HCT116 (cell line): ENCODE measurements at regions not wholly inside any gene's neighbourhood (a gene's known extent, or its start where the extent isn't known, plus 50 kb on each side); places are given as distances from the start of the nearest gene placed in this dataset.

Experiments used
- ATAC-seq: fragments of 200-7000 bp; cut with Tn5 transposase; 2 replicates; pipeline ENCODE4 v1.9.1; 2020; ENCODE audit warnings: mild to moderate bottlenecking, moderate library complexity
- BruUV-seq: library from RNA; stranded (reverse); fragments of 400-500 nt; replicated peaks from 2 replicates; lab custom pipeline; 2021; lab: Mats Ljungman, UMichigan
- CTCF ChIA-PET: fragments of 300-600 bp; sonication (Branson Sonifier 250); formaldehyde crosslinking; loops from one replicate; lab custom pipeline; 2021; ENCODE audit warnings: antibody characterized with exemption; lab: Charles Lee
- POLR2A ChIA-PET: fragments of 300-600, 350-600 bp; sonication (Branson Sonifier 250); formaldehyde crosslinking; loops from one replicate; lab custom pipeline; 2021; ENCODE audit warnings: antibody characterized with exemption; lab: Charles Lee
- RAD21 ChIA-PET, 2 experiments: fragments of 300-600 bp; sonication (Branson Sonifier 250); formaldehyde crosslinking; loops; one replicate each; lab custom pipeline; 2023; ENCODE audit warnings: low total read pairs in 2 of 2; ENCODE audit not compliant: uncharacterized antibody in 2 of 2, unreplicated experiment in 2 of 2, low non-redundant PET in 1 of 2; lab: Charles Lee
- DNase-seq: peaks from one replicate; pipeline ENCODE4 v3.0.0-alpha.2; 2010; ENCODE audit warnings: low read depth, low spot score
- H2AFZ ChIP-seq: fragments of 200-600 bp; shearing (Covaris generic), sonication (generic); 2 replicates; pipeline ENCODE4 v1.6.1; 2017; ENCODE audit warnings: low read depth, mixed run types, mixed read lengths, antibody characterized with exemption, low read length; ENCODE audit not compliant: poor library complexity, severe bottlenecking
- H3K27ac ChIP-seq: 2 replicates; pipeline ENCODE4 v1.5.1; 2012; ENCODE audit warnings: low read depth, low read length
- H3K27me3 ChIP-seq: fragments of 200-600 bp; sonication (generic); 2 replicates; pipeline ENCODE4 v1.6.1; 2016; ENCODE audit warnings: mixed run types, low read length, mixed read lengths; ENCODE audit not compliant: insufficient read depth
- H3K36me3 ChIP-seq, 2 experiments: fragments of 200-500 bp in 1 of 2; fragments of 200-600 bp in 1 of 2; sonication (Bioruptor generic) in 1 of 2; sonication (generic) in 1 of 2; 2 replicates each; pipeline versions ENCODE4 v1.5.1 to v1.6.1; 2014 to 2016; ENCODE audit warnings: low read length in 2 of 2, inconsistent platforms in 1 of 2, mixed read lengths in 1 of 2, mixed run types in 1 of 2; ENCODE audit not compliant: insufficient read depth in 2 of 2, control insufficient read depth in 1 of 2
- H3K4me1 ChIP-seq, 2 experiments: fragments of 200-600 bp in 1 of 2; sonication (generic) in 1 of 2; 2 replicates each; pipeline versions ENCODE4 v1.5.1 to v1.6.1; 2012 to 2017; ENCODE audit warnings: low read length in 2 of 2, inconsistent platforms in 1 of 2, mild to moderate bottlenecking in 1 of 2, mixed read lengths in 1 of 2, mixed run types in 1 of 2, moderate library complexity in 1 of 2; ENCODE audit not compliant: insufficient read depth in 2 of 2, control insufficient read depth in 1 of 2
- H3K4me2 ChIP-seq: fragments of 200-600 bp; sonication (generic); 2 replicates; pipeline ENCODE4 v1.6.1; 2017; ENCODE audit warnings: mixed run types, low read length, mixed read lengths
- H3K4me3 ChIP-seq, 2 experiments: fragments of 200-600 bp in 1 of 2; sonication (generic) in 1 of 2; replicated peaks in 1 of 2; 2 replicates each; pipeline ENCODE4 v1.5.1; 2011 to 2016; ENCODE audit warnings: low read length in 2 of 2, control low read depth in 1 of 2, low read depth in 1 of 2, mild to moderate bottlenecking in 1 of 2, mixed read lengths in 1 of 2, mixed run types in 1 of 2
- H3K79me2 ChIP-seq: fragments of 200-600 bp; sonication (generic); 2 replicates; pipeline ENCODE4 v1.6.1; 2017; ENCODE audit warnings: mild to moderate bottlenecking, mixed run types, low read length, moderate library complexity, mixed read lengths; ENCODE audit not compliant: insufficient read depth
- H3K9ac ChIP-seq: fragments of 200-600 bp; sonication (generic); 2 replicates; pipeline ENCODE4 v1.6.1; 2016; ENCODE audit warnings: low read length, mixed read lengths
- H3K9me2 ChIP-seq: fragments of 200-600 bp; sonication (generic), shearing (Covaris generic); 2 replicates; pipeline ENCODE4 v1.6.1; 2017; ENCODE audit warnings: mixed run types, mild to moderate bottlenecking, moderate library complexity; ENCODE audit not compliant: insufficient read depth
- H3K9me3 ChIP-seq, 2 experiments: fragments of 200-500 bp in 1 of 2; fragments of 200-600 bp in 1 of 2; sonication (Bioruptor generic) in 1 of 2; sonication (generic) in 1 of 2; 2 replicates each; pipeline ENCODE4 v1.6.1; 2014 to 2017; ENCODE audit warnings: low read length in 2 of 2, mixed read lengths in 2 of 2, inconsistent platforms in 1 of 2, low read depth in 1 of 2, mild to moderate bottlenecking in 1 of 2, mixed run types in 1 of 2, moderate library complexity in 1 of 2; ENCODE audit not compliant: control insufficient read depth in 1 of 2, insufficient read depth in 1 of 2
- H4K20me1 ChIP-seq: fragments of 200-600 bp; sonication (generic), shearing (Covaris generic); 2 replicates; pipeline ENCODE4 v1.6.1; 2017; ENCODE audit warnings: mixed run types, mild to moderate bottlenecking, moderate library complexity; ENCODE audit not compliant: insufficient read depth
- ATF3 ChIP-seq: IDR thresholded peaks from 2 replicates; pipeline ENCODE4 v1.6.1; 2012
- CEBPB ChIP-seq: IDR thresholded peaks from 2 replicates; pipeline ENCODE4 v1.6.1; 2012; ENCODE audit warnings: low read depth
- JUND ChIP-seq: IDR thresholded peaks from 2 replicates; pipeline ENCODE4 v1.6.1; 2012
- MAX ChIP-seq: IDR thresholded peaks from 2 replicates; pipeline ENCODE4 v1.6.1; 2012
- RAD21 ChIP-seq: IDR thresholded peaks from 2 replicates; pipeline ENCODE4 v1.6.1; 2012; ENCODE audit warnings: low read depth, mild to moderate bottlenecking
- TCF7L2 ChIP-seq: IDR thresholded peaks from 2 replicates; pipeline ENCODE4 v1.7.0; 2011; ENCODE audit warnings: borderline replicate concordance, inconsistent platforms; ENCODE audit not compliant: insufficient read depth, insufficient read length; ENCODE audit errors: extremely low read depth
- ZNF274 ChIP-seq: fragments of 200-500 bp; sonication (Bioruptor generic); IDR thresholded peaks from 2 replicates; pipeline ENCODE4 v1.6.1; 2014; ENCODE audit warnings: mild to moderate bottlenecking, low read depth, low read length, inconsistent platforms
- intact Hi-C: fragments of 100-400 bp; cut with micrococcal nuclease; formaldehyde crosslinking; loops from 2 replicates; pipeline ENCODE4 v1.10.0; 2022

- Histone ChIP-seq H3K79me2 (no peaks in the 10 kb centered on the region), H3K9ac (no peak overlapping the region), H3K27me3 (no peaks in the 10 kb centered on the region), H4K20me1 (no peaks in the 10 kb centered on the region), H3K4me2 (no peak overlapping the region), H3K4me3 (no peak overlapping the region), H3K36me3 (no peaks in the 10 kb centered on the region), H3K9me3 (no peaks in the 10 kb centered on the region), H3K9me2 (no peaks in the 10 kb centered on the region), H3K27ac (no peak overlapping the region), H3K4me1 (peaks cover 0 to 4% of the 10 kb centered on the region in 2 experiments; a peak in 1 of 4 replicates), H2AFZ (no peak overlapping the region)
- ChIA-PET POLR2A (no interaction called here), RAD21 (no interaction called here), CTCF (no interaction called here)
- no peak for DNase-seq
- no peak for ATAC-seq
- intact Hi-C loops = no loop called here
- TF ChIP-seq JUND (no peak), ATF3 (no peak), TCF7L2 (no peak), MAX (no peak), RAD21 (no peak), ZNF274 (no peak), CEBPB (no peak)
- BruUV-seq = no TSS peak
Measured at GRCh38 chr20:48278961-48279481, 493.7 kb upstream of the SULF2 start.

- no peak for DNase-seq
- Histone ChIP-seq H3K79me2 (no peaks in the 10 kb centered on the region), H3K4me1 (no peaks in the 10 kb centered on the region), H3K4me2 (no peak overlapping the region), H3K9ac (no peak overlapping the region), H3K27ac (no peak overlapping the region), H3K4me3 (no peak overlapping the region), H3K9me2 (no peaks in the 10 kb centered on the region), H3K36me3 (no peaks in the 10 kb centered on the region), H3K27me3 (no peaks in the 10 kb centered on the region; the same call in 1 of the 2 replicates), H4K20me1 (no peaks in the 10 kb centered on the region), H3K9me3 (no peaks in the 10 kb centered on the region), H2AFZ (no peak overlapping the region)
- BruUV-seq = no TSS peak
- intact Hi-C loops = no loop called here
- CTCF ChIA-PET = interaction anchor here (1.3 kb wide), 1 partner anchor 343 kb away, joined by 3 read pairs; no protein-coding TSS in a partner anchor
- POLR2A ChIA-PET = no interaction called here
- RAD21 ChIA-PET = no interaction called here
- no peak for ATAC-seq
- TF ChIP-seq CEBPB = no peak
- no peak for TF ChIP-seq TCF7L2
Measured at GRCh38 chr20:48277266-48277665, 492.0 kb upstream of the SULF2 start.
